ENCODE measurements at regions not wholly inside any gene's neighbourhood (a gene's known extent, or its start where the extent isn't known, plus 50 kb on each side); places are given as distances from the start of the nearest gene placed in this dataset.
A peak's percentile ranks its signal among the peaks of the same experiment; 100 is the strongest.

DNA sequence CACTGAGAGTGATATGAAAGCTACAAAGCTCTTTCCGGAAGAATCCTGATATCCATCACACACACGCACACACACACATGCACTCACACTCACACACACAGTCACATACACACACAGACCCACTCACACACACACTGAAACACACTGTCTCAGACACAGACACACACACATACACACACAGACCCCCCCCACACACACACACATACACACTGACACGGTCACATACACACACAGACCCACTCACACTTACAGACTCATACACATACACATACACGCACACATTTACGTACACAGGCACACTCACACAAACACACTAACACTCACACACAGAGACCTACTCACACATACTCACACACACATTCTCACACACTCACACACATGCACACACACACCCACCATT lies 58.6 kb downstream of the LIG4 start:
- no peak for ATAC-seq
- no peak for DNase-seq (ENCODE audit: low spot score)

DNA sequence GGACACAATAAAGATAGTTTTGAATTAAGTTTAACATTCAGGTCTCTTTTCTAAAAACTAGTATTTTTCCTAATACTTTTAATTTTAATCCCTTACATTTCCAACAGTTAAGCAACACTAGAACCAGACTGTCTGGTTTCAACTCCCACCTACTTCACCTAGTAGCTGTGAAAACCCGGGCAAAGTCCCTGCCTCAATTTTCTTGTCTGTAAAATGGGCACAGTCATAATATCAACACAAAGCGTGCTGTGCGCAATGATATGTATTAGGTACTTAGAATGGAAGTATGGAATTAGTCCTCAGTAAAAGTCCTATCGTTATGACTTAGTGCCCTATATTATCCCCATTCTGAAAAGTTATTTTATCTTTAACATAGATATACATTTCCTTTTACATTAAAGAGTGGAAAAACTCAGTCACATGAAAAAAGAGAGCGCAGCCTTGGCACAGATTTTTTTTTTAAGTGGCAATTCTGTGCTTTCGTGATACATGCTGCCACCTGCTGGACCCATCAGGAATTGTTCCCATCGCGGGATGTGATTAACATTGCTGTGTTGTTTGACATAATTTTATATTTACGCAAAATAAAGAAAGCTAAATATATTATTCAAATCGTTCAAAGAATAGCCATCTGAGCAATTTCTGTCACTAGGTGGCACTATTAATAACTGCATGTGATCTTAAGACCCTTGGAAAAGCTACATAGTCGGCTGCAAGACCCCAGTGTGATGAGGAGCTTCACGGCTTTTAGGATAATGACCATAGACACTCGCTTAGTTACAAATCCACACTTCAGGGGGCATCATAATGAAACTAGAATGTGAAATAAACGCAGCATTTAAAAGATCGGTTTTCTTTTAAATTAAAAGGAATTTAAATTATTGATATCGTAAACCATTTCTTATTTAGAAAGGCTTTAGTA lies 59.9 kb downstream of the LIG4 start:
- DNase-seq (ENCODE audit: low spot score): peak; percentile 61
- peak; percentile 77 for ATAC-seq

DNA sequence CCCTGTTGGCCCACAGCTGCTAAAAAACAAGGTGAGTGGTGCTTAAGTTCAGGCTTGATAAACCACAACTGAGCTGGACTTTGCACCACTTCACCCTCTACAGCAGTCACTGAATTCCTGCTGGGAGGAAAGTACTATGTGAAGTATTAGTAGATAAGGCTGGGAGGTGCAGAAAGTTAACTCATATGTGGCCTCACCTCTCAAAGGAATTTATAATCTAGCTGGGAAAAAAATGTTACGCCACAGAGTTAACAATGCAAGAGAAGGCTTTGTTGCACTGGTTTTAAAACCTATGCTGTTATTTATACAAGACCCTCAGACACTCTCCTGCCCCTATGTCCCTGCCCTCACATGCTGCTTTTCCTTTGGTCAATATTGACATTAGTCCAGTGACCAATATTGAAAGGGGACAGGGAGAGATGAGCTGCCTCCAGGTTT lies 60.9 kb downstream of the LIG4 start:
- DNase-seq (ENCODE audit: low spot score): peak; percentile 60

DNA sequence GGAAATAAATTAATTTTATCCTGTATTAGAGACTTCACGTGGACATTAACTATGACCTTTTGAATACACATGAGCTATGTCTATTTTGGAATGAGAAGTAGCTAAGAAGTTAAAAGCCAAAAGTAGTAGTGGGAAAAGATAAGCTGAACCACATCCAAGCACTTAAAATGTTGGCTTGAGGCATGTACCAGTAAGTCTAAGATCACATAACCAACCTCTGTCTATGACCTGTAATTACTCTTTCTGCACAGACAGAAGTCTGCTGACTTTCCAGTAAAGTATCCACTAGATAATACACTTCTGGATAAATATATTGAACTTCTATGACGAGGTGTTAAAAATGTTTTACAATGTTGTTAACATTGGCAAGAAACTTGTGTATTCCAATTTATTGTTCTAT lies 68.7 kb downstream of the LIG4 start:
- ATAC-seq (no peak), DNase-seq (ENCODE audit: low spot score) (no peak)

More for the DNA sequence above, 60.9 kb downstream of the LIG4 start:
- peak; percentile 95 for ATAC-seq

DNA sequence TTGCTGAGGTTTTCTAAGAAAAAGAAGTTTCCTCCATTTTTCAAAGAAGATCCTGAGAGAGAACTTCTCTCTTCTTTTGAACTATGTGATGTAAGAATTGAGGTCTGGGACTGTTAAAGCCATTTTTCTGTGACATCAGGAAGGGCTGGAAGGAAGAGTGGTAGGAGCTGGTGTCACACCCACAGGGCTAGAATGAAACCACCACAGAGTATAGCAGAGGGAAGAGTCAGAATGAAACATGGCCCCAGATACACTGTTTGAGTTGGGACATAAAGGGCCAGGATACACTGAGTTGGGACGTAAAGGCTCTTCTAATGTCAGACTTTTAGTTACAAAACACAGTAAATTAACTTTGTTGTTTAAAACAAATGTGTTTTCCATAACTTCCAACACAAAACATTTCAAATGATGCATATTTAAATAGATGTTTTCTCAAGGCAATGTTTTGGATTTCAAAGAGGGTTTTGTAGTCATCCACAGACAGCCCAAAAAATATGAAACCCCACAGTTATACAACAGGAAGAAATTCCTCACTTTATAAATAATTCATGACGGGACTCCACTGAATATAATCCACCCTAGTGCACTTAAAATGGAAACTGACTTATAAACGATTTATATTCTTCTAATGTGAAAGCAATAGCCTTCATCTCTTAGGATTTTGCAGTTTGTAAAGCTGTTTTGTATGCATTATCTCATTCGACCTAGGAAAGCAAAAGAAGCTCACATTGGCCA lies 72.5 kb downstream of the LIG4 start:
- ATAC-seq (no peak), DNase-seq (ENCODE audit: low spot score) (no peak)

DNA sequence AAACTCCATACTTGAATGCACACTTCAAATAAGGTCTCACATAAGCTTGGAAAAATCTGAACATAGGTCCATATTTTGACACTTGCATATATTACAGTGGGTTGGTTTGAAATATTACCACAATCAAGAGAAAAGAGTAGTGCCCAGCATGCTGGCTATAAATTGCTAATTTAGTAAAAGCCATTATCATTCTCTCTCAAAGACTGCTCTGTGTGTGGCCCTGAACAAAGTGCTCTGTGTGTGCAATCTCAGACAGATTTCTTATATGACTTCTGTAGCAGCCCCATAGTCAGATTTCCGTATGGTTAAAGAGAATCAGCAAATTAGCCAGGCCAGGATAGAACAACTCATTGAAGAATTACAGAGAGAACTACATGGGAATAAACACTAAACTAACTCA lies 78.2 kb downstream of the LIG4 start:
- ATAC-seq: no peak
- DNase-seq (ENCODE audit: low spot score): no peak

DNA sequence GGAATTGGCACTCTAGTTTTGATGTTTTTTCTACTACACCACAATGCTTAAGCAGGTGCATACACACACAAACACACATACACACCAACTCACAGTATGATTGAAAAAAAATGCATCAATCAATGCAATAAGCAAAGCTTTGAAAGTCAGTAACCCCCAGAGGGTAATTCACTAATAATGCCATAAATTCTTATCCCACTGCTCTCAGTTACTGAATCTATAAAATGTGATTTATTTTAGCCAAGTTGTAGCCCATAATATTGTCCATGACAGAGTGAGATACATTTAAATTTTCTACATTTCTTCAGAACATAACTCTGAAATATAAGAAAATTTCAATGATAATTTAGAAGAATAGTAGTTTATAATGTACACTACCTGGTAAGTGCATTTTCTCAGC lies 87.9 kb downstream of the LIG4 start:
- DNase-seq (ENCODE audit: low spot score) (no peak), ATAC-seq (no peak)

DNA sequence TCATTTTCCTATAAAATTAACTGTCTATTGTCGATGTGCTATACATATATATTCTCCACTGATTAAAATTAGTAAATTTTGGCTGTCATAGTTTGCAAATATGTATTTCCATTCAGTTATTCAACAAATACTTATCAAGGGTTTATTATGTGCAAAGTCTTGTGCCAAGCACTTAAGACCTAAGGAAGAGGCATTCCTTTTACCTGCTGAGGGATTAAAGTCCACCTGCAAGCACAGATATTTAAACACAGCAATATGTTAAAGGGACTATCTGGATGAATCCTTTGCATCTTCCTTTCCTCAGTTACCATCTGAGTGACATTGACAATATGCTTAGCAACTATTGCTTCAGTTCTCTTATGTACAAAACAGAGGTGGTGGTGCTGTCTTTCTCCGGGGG lies 89.3 kb downstream of the LIG4 start:
- no peak for ATAC-seq

DNA sequence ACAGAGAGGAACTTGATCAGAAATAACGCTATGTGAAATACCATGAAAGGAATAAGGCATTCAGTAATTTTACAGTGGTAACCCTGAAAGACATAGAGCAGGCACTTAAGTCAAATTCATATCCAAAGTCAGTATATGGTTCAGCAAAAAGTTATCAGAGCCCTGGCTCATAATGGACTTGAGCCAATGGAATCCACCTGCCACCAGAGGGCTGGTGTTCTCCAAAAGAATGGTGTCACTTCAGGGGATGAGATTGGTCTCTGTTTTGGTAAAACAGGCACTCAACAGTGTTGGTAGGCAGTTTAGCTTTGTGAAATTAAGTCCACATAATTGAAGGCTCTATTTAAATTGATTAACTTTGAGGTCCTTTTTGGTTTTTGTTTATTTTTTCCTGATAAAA lies 93.9 kb downstream of the LIG4 start:
- peak; percentile 51 for ATAC-seq

More for the DNA sequence above, 89.3 kb downstream of the LIG4 start:
- DNase-seq (ENCODE audit: low spot score): no peak

DNA sequence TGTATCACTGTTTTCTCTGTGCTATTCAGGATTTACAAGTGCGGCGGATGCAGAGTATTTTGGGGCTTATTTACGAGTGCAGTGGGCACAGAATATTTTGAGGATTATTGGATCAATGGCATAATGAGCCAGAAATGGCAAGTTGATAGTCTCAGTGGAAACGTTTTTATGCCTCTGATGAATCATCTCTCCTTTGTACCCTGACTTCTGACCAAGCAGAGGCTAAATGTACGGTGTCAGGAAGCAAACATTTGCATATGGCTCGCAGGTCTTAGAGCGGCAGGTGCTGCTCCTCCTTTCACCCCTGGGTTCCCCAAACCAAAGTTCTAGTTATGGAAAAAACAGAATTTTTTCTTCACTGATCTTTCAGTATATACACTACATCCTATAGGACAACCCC lies 94.5 kb downstream of the LIG4 start:
- ATAC-seq (no peak), DNase-seq (ENCODE audit: low spot score) (no peak)

More for the DNA sequence above, 93.9 kb downstream of the LIG4 start:
- DNase-seq (ENCODE audit: low spot score): no peak

DNA sequence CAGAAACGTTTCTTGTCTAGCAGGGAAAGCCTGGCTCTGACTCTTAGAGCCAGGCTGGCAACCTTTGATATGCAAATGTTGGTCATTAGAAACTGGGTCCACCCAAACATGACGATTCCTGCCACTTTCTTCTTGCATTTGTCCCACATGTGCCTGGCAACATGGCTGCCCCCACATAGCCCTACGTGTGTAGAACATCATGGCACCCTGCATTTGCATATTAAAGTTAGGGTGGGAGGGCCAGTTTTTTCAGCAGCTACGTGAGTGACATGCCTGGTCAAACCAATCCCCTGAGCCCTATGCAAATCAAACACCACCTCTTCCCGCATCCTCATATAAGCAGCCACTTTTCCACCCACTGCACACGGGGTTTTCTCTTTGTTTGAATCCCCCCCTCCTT lies 95.0 kb downstream of the LIG4 start:
- ATAC-seq (no peak), DNase-seq (ENCODE audit: low spot score) (no peak)

DNA sequence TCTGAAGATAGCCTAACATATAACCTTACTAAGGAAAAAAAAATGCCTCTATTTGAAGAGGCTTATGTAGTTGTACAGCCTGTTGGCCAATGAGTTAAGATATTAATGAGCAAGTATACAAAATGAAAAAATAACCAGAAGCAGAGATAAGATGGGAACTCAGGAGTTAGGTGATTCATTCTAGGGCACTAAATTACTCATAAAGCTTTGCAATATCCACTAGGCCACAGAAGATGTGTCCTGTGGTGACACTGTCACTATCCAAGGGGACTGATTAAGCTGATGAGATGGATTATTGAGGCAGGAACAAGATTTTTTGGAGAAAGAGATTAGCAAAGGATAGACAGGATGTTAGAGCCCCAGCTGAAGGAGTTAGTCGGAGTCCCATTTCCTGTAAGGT lies 99.6 kb downstream of the LIG4 start:
- ATAC-seq (no peak), DNase-seq (ENCODE audit: low spot score) (no peak)

DNA sequence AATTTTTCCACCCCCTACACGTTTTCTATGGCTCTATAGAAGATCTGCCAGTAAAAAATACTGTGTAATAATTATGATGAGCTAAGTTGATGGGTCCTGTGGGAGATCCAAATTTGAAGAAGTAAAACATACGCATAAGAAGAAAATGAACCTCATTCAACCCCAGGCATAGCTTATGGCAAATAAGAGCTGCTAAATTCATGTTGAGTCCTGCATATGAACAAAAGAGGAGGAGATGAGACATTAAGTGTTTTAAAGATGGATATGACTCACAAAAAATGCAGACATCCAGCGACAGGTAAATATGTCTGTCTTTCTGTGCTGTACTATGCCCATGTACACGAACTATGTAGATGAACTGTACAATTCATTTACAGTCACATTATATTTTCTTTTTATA lies 101.9 kb downstream of the LIG4 start:
- ATAC-seq (no peak), DNase-seq (ENCODE audit: low spot score) (no peak)

DNA sequence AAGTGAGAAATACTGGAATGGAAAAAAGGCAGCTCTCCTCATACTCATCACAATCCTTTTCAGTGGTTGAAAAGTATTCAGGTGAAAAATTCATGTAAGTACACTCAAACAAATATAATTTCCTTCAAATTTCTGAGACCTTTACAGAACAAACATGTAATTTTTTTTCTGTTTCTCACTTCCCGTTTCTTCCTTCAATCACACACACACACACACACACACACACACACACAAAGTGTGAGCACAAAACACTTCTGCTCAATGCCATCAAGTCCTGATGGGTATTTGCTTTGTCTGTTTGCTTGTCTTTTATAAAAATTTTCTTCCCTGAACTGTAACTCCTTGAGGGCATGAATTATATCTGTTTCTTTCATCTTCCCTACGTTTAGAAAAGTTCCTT lies 110.6 kb downstream of the LIG4 start:
- ATAC-seq (no peak), DNase-seq (ENCODE audit: low spot score) (no peak)

DNA sequence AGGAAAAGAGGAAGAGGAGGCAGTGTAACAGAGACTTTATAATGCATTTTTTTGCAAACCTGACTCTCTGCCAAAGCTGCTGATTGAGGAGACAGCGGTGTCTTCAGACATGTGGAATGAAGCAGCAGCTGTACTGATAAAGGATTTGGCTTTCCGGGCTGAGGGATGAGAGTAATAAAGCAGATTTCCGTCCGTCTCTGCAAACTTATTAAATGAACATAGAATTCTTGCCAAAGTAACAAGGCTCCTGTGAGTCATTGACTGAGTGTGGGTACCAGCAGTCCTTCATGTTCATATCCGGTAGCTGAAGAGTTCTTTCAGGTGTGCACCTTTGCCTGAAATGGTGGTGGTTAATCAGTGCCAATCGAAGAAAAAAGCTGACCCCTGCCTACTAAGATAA lies 112.6 kb downstream of the LIG4 start:
- ATAC-seq (no peak), DNase-seq (ENCODE audit: low spot score) (no peak)

DNA sequence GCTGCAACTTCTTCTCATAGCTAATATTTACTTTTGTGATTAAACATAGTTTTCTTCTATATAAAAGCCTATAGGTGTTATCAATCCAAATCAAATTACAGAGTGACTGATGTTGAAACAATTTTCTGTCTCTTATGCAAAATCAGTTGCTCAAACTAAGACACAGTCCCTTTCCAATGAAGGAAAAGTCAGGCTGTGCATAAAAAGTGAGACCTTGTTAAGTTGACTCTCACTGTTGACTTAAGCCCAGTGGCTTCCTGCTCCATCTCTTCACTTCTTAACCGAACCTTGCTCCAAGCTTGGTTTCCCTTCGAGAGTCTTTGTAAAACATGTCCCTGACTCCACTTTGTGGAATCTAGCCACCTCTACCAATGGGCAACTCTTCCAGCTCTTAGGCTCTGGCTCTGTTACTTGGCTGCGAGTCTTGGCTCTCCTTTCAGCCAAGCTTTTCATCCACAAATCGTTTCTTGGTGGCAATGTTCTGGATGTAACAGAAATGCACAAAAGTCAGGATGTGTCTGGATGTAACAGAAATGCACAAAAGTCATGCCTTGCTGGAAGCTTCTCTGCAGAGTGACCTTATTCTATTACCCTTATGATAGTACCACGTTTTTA lies 118.9 kb downstream of the LIG4 start:
- ATAC-seq (no peak), DNase-seq (ENCODE audit: low spot score) (no peak)

DNA sequence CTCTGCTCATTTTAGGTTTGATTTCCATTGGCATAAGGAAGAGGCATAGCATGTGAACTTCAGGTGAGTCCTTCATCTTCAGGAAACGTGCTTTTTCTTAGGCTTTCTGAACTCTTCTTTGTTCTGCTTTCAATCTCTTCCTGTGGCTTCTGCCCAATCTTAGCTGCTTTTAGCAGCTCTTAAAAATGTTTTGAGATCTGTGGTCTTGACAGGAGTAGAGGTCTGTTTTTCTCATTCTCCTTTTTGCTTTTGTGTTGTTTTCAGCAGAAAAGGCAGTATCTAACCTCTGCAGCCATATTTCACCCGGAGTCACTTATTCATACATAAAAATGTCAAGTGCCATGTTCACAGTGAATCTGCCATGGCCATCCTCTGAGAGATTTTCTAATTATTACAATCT lies 120.3 kb downstream of the LIG4 start:
- ATAC-seq (no peak), DNase-seq (ENCODE audit: low spot score) (no peak)

DNA sequence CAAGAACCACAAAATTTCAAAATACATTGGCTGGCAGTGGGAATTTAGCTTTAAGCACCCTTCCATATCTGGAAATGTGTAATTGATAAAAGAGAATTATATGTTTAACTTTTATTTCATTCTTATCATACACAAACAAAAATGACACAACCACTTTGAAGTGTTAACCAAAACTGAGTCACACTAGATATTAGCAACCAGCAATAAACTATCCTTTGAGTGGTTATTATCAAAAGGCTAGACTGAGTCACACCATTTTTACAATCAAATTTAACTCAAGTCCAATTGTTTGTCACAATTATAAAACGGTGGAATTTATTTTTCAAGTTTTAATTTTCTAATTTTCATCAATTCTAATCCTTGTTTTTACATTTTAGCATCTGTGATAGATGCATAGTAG lies 121.7 kb downstream of the LIG4 start:
- DNase-seq (ENCODE audit: low spot score): no peak
- ATAC-seq: no peak

DNA sequence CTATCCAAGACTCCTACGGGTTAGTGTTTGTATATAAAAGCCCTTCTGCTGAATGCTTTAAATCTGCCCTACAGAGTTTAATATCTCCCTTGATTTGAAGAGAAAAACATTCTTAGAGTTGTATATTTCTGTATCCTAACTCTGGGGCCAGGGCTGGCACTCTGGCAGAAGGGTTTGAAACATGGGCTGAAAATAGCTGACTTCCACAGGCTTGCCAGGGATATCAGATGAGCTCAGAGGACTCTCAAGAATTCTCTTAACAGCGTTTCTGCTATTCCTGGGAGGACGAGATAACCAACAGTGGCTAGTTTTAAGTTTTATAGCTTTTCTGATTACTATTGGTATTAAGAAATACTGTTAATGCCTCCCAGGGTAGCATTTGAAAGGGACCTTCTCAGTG lies 127.5 kb downstream of the LIG4 start:
- ATAC-seq (no peak), DNase-seq (ENCODE audit: low spot score) (no peak)

DNA sequence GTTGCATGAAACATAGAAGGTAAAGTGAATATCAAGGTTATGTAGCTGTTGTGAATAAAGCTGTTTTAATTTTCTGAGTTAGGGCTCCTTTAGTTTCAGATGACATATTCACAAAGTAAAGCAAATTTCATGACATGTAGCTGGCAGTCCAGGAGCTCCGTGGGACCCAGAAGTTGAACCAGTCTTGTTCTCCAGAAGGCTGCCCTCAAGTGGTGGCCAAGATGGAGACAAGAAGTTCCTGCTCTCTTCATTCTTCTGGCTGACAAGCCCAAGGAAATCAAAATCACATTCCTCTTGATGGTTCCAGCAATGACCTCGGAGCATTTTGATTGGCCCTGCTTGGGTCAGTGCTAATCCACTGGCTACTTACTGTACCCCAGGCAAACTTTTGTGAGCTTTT lies 128.7 kb downstream of the LIG4 start:
- ATAC-seq (no peak), DNase-seq (ENCODE audit: low spot score) (no peak)

DNA sequence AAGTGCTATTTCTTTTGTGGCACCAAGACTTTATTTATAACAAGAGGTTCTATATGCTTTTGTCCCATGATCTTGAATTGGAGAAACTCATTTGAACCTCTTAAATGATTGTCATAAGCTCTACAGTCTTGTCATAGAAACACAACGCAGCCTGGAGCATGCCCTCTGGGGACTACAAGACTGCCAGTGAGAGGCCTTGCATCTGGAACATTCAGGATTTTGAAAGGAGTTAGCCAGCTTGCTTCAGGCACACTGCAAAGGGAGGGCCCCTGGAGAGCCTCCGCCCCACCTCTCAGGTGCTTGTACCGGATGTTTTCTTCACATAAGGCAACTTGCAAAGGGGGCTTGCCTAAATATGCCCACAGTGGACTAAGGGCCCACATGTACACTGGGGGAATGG lies 130.5 kb downstream of the LIG4 start:
- ATAC-seq: no peak
- no peak for DNase-seq (ENCODE audit: low spot score)

DNA sequence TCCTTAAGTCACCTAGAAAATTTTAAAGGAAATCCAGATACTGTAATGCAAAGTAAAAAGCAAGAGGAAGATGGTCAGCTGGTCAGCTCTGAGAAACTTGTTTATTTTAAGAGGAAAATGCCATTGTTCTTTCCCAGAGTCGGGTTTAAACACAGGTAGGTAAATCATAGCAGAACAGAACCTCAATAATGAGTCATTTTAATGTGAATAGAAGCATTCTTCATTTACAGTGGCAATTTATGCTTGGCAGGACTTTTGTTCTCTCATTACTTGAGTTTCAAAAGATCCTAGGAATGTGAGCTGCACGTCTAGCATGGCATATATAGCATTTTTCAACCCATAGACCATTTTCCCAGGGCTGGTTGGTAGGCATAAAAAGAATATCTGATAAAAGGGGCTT lies 132.3 kb downstream of the LIG4 start:
- DNase-seq (ENCODE audit: low spot score): no peak
- ATAC-seq: no peak

Measured in left lobe of liver (tissue), 2 donors.